Adipose tissue (tissue), 3 donors: ENCODE measurements at regions not wholly inside any gene's neighbourhood (a gene's known extent, or its start where the extent isn't known, plus 50 kb on each side); places are given as distances from the start of the nearest gene placed in this dataset.
"Not testable (repeated sequence)": the region's sequence is repeated elsewhere in the genome, so short reads cannot be mapped to it uniquely, and the experiment has no call there.

Source experiments
- H3K27ac ChIP-seq: one replicate; pipeline ENCODE4 v1.5.1; 2013; ENCODE audit warnings: low read depth, low read length
- WGBS, 3 donors: extraction: QIAGEN DNeasy Blood & Tissue Kit; methylation state at CpG; one replicate each; pipeline ENCODE4 v1.1.7; 2013; 5-methylcytosine and 5-hydroxymethylcytosine counted together
- donor health status: healthy with polysubstance abuse.
- donor health status: Bipolar disorder and iron deficiency.
- donor health status: healthy.

DNA sequence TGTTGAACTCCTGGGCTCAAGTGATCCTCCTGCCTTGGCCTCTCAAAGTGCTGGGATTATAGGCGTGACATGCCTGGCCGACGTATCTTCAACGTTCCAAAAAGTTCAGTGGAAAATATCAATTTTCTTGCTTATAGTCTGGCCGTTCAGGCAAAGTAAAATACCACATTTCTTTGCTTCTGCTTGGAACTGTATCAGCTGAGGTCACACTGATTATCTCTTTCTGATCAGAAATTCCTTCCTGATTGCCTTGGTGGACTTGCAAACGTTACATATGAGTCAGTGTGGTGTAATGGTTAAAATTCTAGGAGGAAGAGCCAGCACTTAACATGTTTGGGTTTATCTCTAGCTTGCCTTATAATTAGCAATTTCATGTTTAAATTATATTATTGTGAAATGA, 189.5 kb upstream of the VKORC1L1 start:
- H3K27ac ChIP-seq, result not testable (repeated sequence)

DNA sequence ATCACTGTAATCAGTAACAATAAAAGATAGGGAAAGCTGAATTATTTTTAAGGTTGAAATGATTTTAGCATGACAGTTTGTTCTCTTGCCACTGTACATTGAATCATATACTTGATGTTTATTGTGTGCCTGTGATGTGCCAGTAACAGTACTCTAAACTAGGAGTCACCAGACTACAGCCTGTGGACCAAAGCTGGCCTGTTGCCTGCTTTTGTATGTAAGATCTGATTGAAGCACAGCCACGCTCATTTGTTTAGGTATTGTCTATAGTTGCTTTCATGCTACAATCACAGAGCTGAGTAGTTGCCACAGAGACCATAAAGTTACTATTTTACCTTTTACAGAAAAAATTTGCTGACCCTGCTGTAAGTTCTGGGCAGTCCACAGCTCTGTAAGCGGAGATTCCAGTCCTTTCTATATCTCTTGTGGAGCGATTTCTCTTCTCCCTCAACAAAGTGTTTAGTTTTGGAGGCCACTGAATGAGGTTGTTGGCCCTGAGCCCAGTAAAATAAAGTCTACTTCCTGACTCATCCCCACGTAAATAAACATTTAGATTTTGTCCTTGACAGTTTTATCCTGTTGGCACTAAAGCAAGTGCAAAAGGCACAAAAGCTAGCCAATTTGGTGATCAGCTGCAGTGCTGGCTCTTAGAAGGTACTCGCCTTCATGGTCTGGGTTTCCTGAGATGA, 173.7 kb upstream of the VKORC1L1 start:
- WGBS, 3 donors, result 89% methylated on average over 1 of the region's 5 CpGs; no CpG with 5 or more reads in 2 of the 3 donors

More for the DNA sequence above, 189.5 kb upstream of the VKORC1L1 start:
- 74 to 80% (median 75%) methylated on average over 6 of the region's 6 CpGs for WGBS, 3 donors

GRCh38 chr7:65699715-65700356, 173.0 kb upstream of the VKORC1L1 start:
- not testable (repeated sequence) for H3K27ac ChIP-seq
- 75 to 87% (median 77%) methylated on average over 4 of the region's 6 CpGs for WGBS, 3 donors

More for the DNA sequence above, 173.7 kb upstream of the VKORC1L1 start:
- not testable (repeated sequence) for H3K27ac ChIP-seq

GRCh38 chr7:65719123-65719798, 153.6 kb upstream of the VKORC1L1 start:
- H3K27ac ChIP-seq, result not testable (repeated sequence)
- 60 to 96% (median 86%) methylated on average over 4 of the region's 4 CpGs for WGBS, 3 donors

- no peak overlapping the region for H3K27ac ChIP-seq
- WGBS, 3 donors, result 19 to 27% (median 20%) methylated on average over 9 to 11 of the region's 11 CpGs
Measured at GRCh38 chr7:65722361-65722792, 150.5 kb upstream of the VKORC1L1 start.

- WGBS, 3 donors, result 77 to 88% (median 81%) methylated on average over 4 of the region's 4 CpGs
- not testable (repeated sequence) for H3K27ac ChIP-seq
Measured at GRCh38 chr7:65727182-65727581, 145.7 kb upstream of the VKORC1L1 start.

DNA sequence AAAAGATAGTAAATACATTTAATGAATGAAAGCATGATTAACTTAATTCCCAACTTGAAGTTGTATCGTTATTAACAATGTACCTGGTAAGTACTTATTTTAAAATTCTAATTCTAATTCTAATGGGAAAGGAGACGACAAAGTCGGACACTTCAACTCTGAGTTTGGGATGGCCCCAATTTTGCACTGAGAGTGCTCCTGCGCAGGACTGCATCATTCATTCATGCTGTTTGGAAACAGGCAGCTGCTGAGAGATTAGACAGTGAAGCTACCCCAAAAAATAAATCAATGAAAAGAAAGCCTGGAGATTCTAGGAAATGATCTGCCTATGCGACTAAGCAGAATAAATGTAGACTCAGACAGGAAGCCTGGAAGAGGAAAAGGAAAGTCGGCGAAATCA, 141.7 kb upstream of the VKORC1L1 start:
- WGBS, 3 donors, result 55 to 65% (median 63%) methylated on average over 7 of the region's 7 CpGs
- H3K27ac ChIP-seq, result no peak overlapping the region

DNA sequence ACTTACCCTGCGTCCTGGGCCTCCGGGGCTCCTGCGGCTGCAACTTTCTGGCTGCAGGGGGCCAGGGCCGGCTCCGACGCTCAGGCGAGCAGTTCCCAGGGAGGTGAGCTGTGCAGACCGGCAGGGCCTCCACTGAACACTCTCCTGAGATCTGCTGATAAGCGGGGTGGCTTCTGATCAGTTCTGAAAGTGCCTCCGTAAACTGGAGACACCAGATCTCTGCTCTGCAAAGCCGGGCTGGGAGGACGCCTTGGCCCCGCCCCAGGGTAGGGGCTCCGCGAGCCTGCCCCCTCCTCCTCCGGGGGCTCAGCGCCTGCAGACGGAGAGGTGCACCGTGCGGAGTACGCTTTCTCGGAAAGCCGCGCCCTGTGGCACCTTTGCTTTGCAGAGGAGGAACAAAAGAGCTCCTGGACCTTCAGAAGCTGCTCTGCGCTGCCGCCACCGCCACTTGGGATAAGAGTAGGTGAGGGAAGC, 141.3 kb upstream of the VKORC1L1 start:
- WGBS, 3 donors, result 8 to 23% (median 19%) methylated on average over 22 to 27 of the region's 27 CpGs
- H3K27ac ChIP-seq, result no peak overlapping the region

DNA sequence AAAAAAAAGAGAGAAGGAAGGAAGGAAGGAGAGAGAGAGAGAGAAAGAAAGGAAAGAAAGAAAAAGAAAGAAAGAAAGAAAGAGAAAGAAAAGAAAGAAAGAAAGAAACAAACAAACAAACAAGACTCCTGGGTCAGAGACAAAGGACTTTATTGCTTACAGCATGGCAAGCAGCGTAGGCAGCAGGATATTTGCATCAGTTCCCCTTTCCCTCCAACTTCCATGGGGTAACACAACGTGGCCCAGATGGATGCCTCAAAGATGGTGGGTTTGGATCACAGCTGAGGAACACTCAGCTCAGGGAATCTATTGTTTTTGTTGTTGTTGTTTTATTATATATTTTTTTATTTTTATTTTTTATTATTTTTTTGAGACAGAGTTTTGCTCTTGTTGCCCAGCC, 128.5 kb upstream of the VKORC1L1 start:
- no peak overlapping the region for H3K27ac ChIP-seq
- WGBS, 3 donors, result 61 to 92% (median 68%) methylated on average over 2 of the region's 2 CpGs

DNA sequence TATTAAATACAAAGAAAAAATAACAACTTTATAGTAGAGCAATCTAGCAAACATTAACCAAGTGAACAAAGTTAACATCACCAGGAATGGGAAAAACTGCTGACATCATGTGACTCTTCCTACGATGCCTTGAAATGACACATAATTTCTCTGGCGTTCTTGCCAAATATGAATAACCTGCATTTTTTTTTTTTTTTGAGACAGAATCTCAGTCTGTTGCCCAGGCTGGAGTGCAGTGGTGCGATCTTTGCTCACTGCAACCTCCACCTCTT, 126.5 kb upstream of the VKORC1L1 start:
- WGBS, 3 donors, result 46 to 70% (median 61%) methylated on average over 3 of the region's 3 CpGs
- H3K27ac ChIP-seq, result no peak overlapping the region

DNA sequence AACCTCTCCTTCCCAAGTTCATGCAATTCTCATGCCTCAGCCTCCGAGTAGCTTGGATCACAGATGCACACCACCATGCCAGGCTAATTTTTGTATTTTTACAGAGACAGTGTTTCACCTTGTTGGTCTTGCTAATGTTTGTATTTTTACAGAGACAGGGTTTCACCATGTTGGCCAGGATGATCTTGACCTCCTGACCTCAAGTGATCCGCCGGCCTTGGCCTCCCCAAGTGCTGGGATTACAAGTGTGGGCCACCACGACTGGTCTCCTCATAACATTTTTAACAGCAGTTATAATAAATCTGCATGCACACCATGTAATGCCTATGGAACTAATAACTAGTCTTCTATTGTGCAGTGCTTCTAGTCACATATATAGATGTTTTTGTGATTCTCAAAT, 123.8 kb upstream of the VKORC1L1 start:
- H3K27ac ChIP-seq, result no peak overlapping the region
- 90 to 93% (median 92%) methylated on average over 4 of the region's 4 CpGs for WGBS, 3 donors

DNA sequence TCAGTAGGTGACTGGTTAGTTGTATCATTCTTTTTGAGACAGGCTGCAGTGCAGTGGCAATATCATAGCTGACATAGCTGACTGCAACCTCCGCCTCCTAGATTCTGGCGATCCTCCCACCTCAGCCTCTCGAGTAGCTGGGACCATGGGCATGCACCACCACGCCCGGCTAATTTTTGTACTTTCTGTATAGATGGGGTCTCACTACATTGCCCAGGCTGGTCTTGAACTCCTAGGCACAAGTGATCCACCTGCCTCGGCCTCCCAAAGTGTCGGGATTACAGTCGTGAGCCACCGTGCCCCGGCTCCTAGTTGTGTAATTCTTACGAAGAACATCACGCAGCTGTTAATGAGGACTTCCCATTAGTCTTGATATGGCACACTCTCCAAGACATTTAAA, 123.4 kb upstream of the VKORC1L1 start:
- 78 to 93% (median 78%) methylated on average over 12 of the region's 12 CpGs for WGBS, 3 donors
- no peak overlapping the region for H3K27ac ChIP-seq

DNA sequence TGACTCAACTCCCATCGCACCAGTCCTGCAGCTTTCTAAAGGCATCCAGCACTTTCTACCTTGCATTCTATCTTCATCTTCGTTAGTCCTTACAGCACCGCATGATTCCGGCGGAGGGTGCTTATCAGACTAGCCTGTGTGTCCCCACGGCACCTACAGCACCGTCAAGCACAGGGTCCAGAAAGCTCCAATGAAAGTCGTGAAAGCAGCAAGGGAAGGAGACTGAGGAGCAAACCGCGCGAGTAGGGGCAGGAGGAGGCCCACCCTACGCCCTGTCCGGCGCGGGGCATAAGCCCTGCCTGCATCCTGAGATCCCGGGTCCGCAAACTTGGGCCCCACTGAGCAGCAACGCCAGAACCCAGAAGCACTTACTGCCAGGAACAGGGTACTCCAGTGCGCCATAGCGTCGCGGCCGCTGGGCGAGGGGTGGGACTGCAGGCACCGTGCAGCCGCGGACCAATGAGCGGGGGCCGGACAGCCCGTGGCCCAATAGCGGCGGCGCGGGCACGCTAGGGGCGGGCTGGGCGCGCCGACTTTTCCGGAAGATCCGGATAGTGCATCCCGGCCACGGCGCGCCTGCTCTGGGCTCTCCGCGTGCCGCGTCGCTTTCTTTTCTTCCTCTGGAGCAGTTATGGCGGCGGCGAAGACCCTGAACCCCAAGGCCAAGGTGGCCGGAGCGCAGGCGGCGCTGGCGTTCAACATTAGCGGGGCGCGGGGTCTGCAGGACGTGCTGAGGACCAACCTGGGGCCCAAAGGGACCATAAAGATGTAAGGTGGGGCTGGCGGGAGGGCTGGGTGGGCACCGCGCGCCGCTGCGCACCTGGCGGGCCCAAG, 122.1 kb upstream of the VKORC1L1 start:
- peak overlapping the region; percentile 21 for H3K27ac ChIP-seq
- WGBS, 3 donors, result 0 to 1% (median 1%) methylated on average over 57 to 69 of the region's 69 CpGs

- WGBS, 3 donors, result 73 to 88% (median 76%) methylated on average over 5 of the region's 5 CpGs
- not testable (repeated sequence) for H3K27ac ChIP-seq
Measured at GRCh38 chr7:65754070-65754469, 118.8 kb upstream of the VKORC1L1 start.

DNA sequence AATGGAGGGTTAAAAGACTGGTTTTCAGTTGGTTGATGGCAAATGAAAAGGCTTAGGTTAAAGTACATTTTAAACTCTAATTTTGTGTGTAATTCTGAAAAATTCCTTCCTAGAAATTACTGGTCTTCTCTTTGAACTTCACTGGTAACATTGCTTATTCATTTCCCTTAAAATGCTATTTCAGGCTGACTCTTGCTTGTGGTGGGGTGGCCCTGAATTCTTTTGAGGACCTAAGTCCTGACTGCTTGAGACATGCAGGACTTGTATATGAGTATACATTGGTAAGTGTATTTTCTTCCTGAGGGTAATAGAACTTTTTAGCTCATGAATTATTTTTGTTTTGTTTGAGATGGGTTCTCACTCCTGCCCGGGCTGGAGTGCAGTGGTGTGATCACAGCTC, 113.9 kb upstream of the VKORC1L1 start:
- WGBS, 3 donors, result 79 to 100% (median 100%) methylated on average over 1 of the region's 1 CpG
- H3K27ac ChIP-seq, result not testable (repeated sequence)

GRCh38 chr7:65762712-65763111, 110.2 kb upstream of the VKORC1L1 start:
- 38 to 78% (median 55%) methylated on average over 3 of the region's 3 CpGs for WGBS, 3 donors
- not testable (repeated sequence) for H3K27ac ChIP-seq

- not testable (repeated sequence) for H3K27ac ChIP-seq
- 76 to 85% (median 81%) methylated on average over 5 of the region's 5 CpGs for WGBS, 3 donors
Measured at GRCh38 chr7:65763114-65763513, 109.8 kb upstream of the VKORC1L1 start.

- WGBS, 3 donors, result 3% methylated on average over 44 of the region's 44 CpGs
- H3K27ac ChIP-seq, result not testable (repeated sequence)
Measured at GRCh38 chr7:65770473-65771225, 102.2 kb upstream of the VKORC1L1 start.
